AG04450 (cell line): ENCODE measurements at regions not wholly inside any gene's neighbourhood (a gene's known extent, or its start where the extent isn't known, plus 50 kb on each side); places are given as distances from the start of the nearest gene placed in this dataset.

Experiments
- CTCF ChIA-PET: fragments of 300-600, 350-600 bp; formaldehyde crosslinking; extraction: SDS; loops from one replicate; lab custom pipeline; 2022; ENCODE audit warnings: antibody characterized with exemption, inconsistent platforms; lab: Charles Lee
- POLR2A ChIA-PET: fragments of 350-600 bp; formaldehyde crosslinking; extraction: SDS; loops from one replicate; lab custom pipeline; 2021; ENCODE audit warnings: antibody characterized with exemption, inconsistent platforms; lab: Yijun Ruan, JAX
- DNase-seq: peaks from one replicate; pipeline ENCODE4 v3.0.0-alpha.2; 2011; ENCODE audit warnings: low read depth, low spot score
- H3K27ac ChIP-seq: one replicate; pipeline ENCODE4 v1.5.1; 2012; ENCODE audit warnings: low read depth, low read length, control low read depth
- H3K27me3 ChIP-seq: one replicate; pipeline ENCODE4 v1.6.0; 2012; ENCODE audit warnings: low read length; ENCODE audit not compliant: control insufficient read depth, insufficient read depth
- H3K4me3 ChIP-seq: 2 replicates; pipeline ENCODE4 v1.5.1; 2011; ENCODE audit warnings: mild to moderate bottlenecking, low read depth, low read length, control low read depth
- H3K9me3 ChIP-seq: 2 replicates; pipeline ENCODE4 v1.5.1; 2012; ENCODE audit warnings: low read length; ENCODE audit not compliant: control insufficient read depth, insufficient read depth
- TF ChIP-seq, protein P1 (sequence below): IDR thresholded peaks from 2 replicates; pipeline ENCODE4 v1.5.1; 2011; ENCODE audit warnings: low read depth, low read length, control low read depth, inconsistent platforms

DNA sequence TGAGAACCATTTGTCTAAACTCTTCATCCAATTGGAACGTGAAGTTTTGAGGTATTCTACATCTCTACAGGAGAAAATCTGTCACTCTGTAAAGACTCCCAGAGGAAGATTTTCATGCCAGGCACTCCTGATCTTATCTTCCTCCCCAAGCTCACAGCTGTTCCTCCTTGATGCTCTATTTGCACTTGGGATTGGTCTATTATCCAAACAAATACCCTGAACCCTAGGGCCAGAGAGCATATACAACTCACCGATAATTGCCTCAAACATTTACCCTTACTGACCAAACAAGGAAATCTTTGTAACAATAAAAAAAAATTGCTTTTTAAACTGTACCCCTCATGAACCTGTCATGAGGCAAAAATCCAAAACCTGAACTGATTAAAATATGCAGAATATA lies 372.7 kb downstream of the SH2D1A start:
- ChIA-PET POLR2A (no interaction called here), CTCF (no interaction called here)
- Histone ChIP-seq H3K9me3 (no peaks in the 10 kb centered on the region), H3K27me3 (no peaks in the 10 kb centered on the region), H3K27ac (no peak overlapping the region), H3K4me3 (no peak overlapping the region)
- DNase-seq: no peak
- TF ChIP-seq, protein P1, sequence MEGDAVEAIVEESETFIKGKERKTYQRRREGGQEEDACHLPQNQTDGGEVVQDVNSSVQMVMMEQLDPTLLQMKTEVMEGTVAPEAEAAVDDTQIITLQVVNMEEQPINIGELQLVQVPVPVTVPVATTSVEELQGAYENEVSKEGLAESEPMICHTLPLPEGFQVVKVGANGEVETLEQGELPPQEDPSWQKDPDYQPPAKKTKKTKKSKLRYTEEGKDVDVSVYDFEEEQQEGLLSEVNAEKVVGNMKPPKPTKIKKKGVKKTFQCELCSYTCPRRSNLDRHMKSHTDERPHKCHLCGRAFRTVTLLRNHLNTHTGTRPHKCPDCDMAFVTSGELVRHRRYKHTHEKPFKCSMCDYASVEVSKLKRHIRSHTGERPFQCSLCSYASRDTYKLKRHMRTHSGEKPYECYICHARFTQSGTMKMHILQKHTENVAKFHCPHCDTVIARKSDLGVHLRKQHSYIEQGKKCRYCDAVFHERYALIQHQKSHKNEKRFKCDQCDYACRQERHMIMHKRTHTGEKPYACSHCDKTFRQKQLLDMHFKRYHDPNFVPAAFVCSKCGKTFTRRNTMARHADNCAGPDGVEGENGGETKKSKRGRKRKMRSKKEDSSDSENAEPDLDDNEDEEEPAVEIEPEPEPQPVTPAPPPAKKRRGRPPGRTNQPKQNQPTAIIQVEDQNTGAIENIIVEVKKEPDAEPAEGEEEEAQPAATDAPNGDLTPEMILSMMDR: no peak

DNA sequence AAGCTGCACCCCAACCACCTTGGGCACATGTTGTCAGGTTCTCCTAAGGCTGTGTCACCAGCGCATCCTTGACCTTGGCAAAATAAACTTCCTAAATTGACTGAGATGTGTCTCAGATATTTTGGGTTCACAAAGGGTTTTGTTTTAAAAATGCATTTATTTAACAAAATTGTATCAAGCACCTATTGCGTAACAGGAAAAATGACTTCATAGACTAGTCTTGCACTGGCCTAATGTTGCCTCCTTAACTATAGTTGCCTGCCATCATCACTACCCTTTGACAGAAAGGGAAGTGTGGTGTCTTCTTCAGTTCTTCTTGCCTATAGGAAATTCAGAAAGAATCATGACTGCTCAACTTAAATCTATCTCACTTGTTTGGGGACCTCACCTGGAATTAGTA lies 374.2 kb downstream of the SH2D1A start:
- CTCF ChIA-PET: no interaction called here
- DNase-seq: no peak
- POLR2A ChIA-PET: no interaction called here
- Histone ChIP-seq H3K27me3 (no peaks in the 10 kb centered on the region), H3K9me3 (no peaks in the 10 kb centered on the region), H3K4me3 (no peak overlapping the region), H3K27ac (no peak overlapping the region)
- TF ChIP-seq, protein P1: no peak

DNA sequence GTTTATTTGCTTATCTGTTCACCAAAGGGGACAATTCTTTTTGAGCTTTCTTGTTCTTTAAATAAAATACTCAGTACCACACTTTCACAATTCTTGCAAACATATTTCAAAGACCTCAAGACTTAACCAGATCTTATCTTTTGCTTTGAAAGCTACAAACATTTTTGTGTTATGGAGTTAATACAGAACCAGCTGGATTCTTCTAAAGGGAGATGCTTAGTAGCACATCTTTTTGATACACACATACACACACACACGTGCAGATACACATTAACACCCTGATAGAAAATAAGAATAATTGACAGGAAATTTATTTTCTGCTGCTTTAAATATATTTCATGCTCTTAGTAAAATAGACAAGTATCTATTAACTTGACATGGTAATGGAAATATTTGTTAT lies 379.1 kb downstream of the SH2D1A start:
- POLR2A ChIA-PET: no interaction called here
- H3K27me3 ChIP-seq: no peaks in the 10 kb centered on the region
- H3K9me3 ChIP-seq: no peaks in the 10 kb centered on the region
- no peak for DNase-seq
- no peak overlapping the region for H3K4me3 ChIP-seq
- TF ChIP-seq, protein P1: no peak
- CTCF ChIA-PET: no interaction called here
- no peak overlapping the region for H3K27ac ChIP-seq

DNA sequence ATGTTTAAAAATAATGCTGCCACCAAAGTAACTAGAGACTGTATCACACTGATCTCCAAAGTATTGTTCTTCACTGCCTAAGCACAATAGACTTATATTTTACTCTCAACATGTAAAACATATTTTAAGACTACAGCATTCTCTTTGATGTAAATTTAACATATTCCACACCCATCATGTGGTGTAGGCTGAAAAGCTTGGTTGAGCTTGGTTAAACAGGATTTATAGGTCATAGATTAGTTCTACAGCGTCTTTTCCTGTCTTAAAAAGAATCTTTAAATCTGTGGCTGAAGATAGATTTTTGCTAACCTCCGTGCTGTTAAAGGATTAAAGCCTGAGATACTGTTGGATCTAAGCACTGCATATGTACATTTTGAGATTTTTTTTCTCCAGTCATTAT lies 379.9 kb downstream of the SH2D1A start:
- Histone ChIP-seq H3K27me3 (no peaks in the 10 kb centered on the region), H3K4me3 (no peak overlapping the region), H3K9me3 (no peaks in the 10 kb centered on the region), H3K27ac (no peak overlapping the region)
- CTCF ChIA-PET: no interaction called here
- POLR2A ChIA-PET: no interaction called here
- no peak for DNase-seq
- TF ChIP-seq, protein P1: no peak

DNA sequence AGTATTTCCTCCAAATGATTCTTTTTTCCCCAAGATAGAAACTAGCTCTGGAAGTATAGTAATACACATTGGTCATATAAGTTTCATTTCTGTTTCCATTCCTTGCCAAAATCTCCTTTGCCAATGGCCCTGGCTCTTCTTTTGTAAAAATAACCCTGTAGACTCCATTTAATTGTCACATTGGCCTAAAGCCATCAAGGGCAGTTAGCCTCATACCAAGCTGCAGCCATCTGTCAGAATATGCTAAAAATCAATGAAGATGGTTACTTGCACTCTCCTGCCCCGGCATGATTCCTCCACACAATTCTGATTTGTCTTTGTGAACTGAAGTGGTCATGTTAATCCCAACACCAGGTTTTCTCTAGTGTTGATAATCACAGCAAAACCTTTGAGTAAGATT lies 380.5 kb downstream of the SH2D1A start:
- POLR2A ChIA-PET: no interaction called here
- CTCF ChIA-PET: no interaction called here
- TF ChIP-seq, protein P1: no peak

More for the DNA sequence above, 380.5 kb downstream of the SH2D1A start:
- Histone ChIP-seq H3K4me3 (no peak overlapping the region), H3K27ac (no peak overlapping the region), H3K27me3 (no peaks in the 10 kb centered on the region), H3K9me3 (no peaks in the 10 kb centered on the region)
- no peak for DNase-seq
